Adrenal gland (tissue), 9 donors: ENCODE measurements at regions not wholly inside any gene's neighbourhood (a gene's known extent, or its start where the extent isn't known, plus 50 kb on each side); places are given as distances from the start of the nearest gene placed in this dataset.
"Not testable (repeated sequence)": the region's sequence is repeated elsewhere in the genome, so short reads cannot be mapped to it uniquely, and the experiment has no call there.

Source experiments
- DNase-seq, 7 donors: peaks; one replicate each; pipeline ENCODE4 v3.0.0-alpha.2; 2019 to 2020
- H3K27ac ChIP-seq, 5 donors: fragments of 200-600 bp; sonication (generic) in 4 of 5; 1 replicate in 3 of 5; 2 replicates in 2 of 5; pipeline versions ENCODE4 v1.5.1 to v1.8.0; 2016 to 2020; ENCODE audit warnings: mild to moderate bottlenecking in 1 of 5
- H3K27me3 ChIP-seq: fragments of 200-600 bp; 2 replicates; pipeline ENCODE4 v1.8.0; 2021
- H3K36me3 ChIP-seq, 2 donors: fragments of 200-600 bp; replicated peaks in 1 of 2; 1 replicate in 1 of 2; 2 replicates in 1 of 2; pipeline versions ENCODE4 v1.5.1 to v1.8.0; 2018 to 2022
- H3K4me1 ChIP-seq, 2 donors: fragments of 200-600 bp; replicated peaks in 1 of 2; 1 replicate in 1 of 2; 2 replicates in 1 of 2; pipeline versions ENCODE4 v1.5.1 to v1.8.0; 2018 to 2021
- H3K4me3 ChIP-seq, 4 donors: fragments of 200-600 bp; sonication (generic) in 3 of 4; one replicate each; pipeline ENCODE4 v1.5.1; 2016 to 2018
- H3K9me3 ChIP-seq, 3 donors: fragments of 200-600 bp; sonication (generic) in 1 of 3; replicated peaks in 1 of 3; 1 replicate in 2 of 3; 2 replicates in 1 of 3; pipeline versions ENCODE4 v1.5.1 to v1.8.0; 2016 to 2021
- CTCF ChIP-seq, 6 experiments: fragments of 450-650 bp in 4 of 6; fragments of 200-600 bp in 2 of 6; sonication (generic) in 1 of 6; IDR thresholded peaks; 1 replicate in 5 of 6; 2 replicates in 1 of 6; pipeline versions ENCODE4 v1.5.1 to v1.8.0; 2016 to 2021; ENCODE audit warnings: antibody characterized with exemption in 6 of 6, mild to moderate bottlenecking in 2 of 6, moderate library complexity in 1 of 6
- POLR2A ChIP-seq, 2 donors: fragments of 450-650 bp; IDR thresholded peaks; one replicate each; pipeline ENCODE4 v1.6.1; 2017; ENCODE audit warnings: antibody characterized with exemption in 2 of 2, mild to moderate bottlenecking in 2 of 2, moderate library complexity in 1 of 2
- WGBS, 4 donors: extraction: QIAGEN DNeasy Blood & Tissue Kit in 2 of 4; methylation state at CpG; one replicate each; pipeline versions ENCODE4 v1.1.5 to v1.1.7; 2013 to 2017; 5-methylcytosine and 5-hydroxymethylcytosine counted together
- intact Hi-C, 2 donors: fragments of 100-400 bp; cut with DNase I; formaldehyde crosslinking; loops; one replicate each; pipeline versions ENCODE4 v1.14.1 to v1.15.0; 2022 to 2023
- donor health status: healthy with polysubstance abuse.
- donor health status: Bipolar disorder and iron deficiency.
- donor health status: DM: yes; HTN: yes; CAD: no.
- donor health status: DM: no; HTN: no; CAD: no.
- donor health status: DM: no; HTN: no; CAD: no.

GRCh38 chr7:94778711-94779459 lies 123.0 kb upstream of the SGCE start:
- H3K27ac ChIP-seq, result no peak overlapping the region
- H3K4me1 ChIP-seq, result no peaks in the 10 kb centered on the region
- WGBS, 4 donors, result 22 to 42% (median 37%) methylated on average over 3 of the region's 3 CpGs
- intact Hi-C loops, result no loop called here
- TF ChIP-seq POLR2A (IDR thresholded peaks at IDR 0.05), result no peak
- no peaks in the 10 kb centered on the region for H3K36me3 ChIP-seq
- H3K27me3 ChIP-seq, result no peaks in the 10 kb centered on the region
- no peak for DNase-seq
- H3K4me3 ChIP-seq, result no peak overlapping the region
- H3K9me3 ChIP-seq, result no peaks in the 10 kb centered on the region

DNA sequence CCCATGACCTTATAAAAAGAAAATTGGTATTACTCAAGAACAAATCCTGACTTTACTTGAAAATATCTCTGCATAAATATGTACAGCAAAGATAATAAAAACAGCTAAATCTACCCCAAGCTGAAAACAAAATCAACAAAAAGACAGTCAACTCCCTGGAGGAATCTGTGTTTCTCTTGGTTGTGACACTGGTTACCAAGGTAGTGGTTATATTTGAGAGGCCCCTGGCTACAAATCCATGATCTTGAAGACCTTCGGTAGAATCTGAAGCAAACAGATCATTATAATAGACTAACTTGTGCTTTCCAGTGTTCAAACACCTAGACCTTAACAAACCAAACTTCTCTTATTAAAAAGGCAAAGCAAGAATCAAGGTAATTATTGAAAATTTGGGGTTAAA lies 123.9 kb upstream of the SGCE start:
- Histone ChIP-seq H3K9me3 (no peaks in the 10 kb centered on the region), H3K27me3 (no peaks in the 10 kb centered on the region), H3K4me1 (no peaks in the 10 kb centered on the region), H3K36me3 (no peaks in the 10 kb centered on the region), H3K27ac (no peak overlapping the region), H3K4me3 (no peak overlapping the region)
- TF ChIP-seq CTCF (IDR thresholded peaks at IDR 0.05) (no peak), POLR2A (IDR thresholded peaks at IDR 0.05) (no peak)
- WGBS, 4 donors, result 75 to 84% (median 82%) methylated on average over 1 of the region's 1 CpG
- DNase-seq, result no peak
- intact Hi-C loops, result no loop called here

DNA sequence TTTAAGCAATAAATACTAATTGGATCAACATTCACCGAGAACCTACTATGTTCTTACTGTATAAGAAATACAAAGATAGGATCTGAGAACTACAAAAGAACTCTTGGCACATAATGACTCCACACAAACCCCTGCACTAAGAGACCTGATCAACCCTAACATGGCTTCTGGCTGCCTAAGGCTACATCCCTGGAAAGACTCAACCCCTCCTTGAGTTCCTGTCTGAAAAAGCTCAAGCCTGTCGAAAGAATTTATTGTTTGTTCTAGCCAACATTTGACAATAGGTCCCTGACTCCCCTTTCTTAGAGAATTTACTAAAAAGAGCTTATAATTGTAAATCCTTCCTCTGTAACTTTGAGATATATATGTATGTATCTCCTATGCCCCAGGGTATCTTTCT lies 125.3 kb upstream of the SGCE start:
- WGBS, 4 donors, result 75 to 90% (median 79%) methylated on average over 2 of the region's 2 CpGs
- Histone ChIP-seq H3K36me3 (no peaks in the 10 kb centered on the region), H3K27me3 (no peaks in the 10 kb centered on the region), H3K27ac (no peak overlapping the region), H3K9me3 (no peaks in the 10 kb centered on the region), H3K4me1 (no peaks in the 10 kb centered on the region), H3K4me3 (no peak overlapping the region)
- DNase-seq, result no peak
- intact Hi-C loops, result no loop called here
- TF ChIP-seq CTCF (IDR thresholded peaks at IDR 0.05) (no peak), POLR2A (IDR thresholded peaks at IDR 0.05) (no peak)

DNA sequence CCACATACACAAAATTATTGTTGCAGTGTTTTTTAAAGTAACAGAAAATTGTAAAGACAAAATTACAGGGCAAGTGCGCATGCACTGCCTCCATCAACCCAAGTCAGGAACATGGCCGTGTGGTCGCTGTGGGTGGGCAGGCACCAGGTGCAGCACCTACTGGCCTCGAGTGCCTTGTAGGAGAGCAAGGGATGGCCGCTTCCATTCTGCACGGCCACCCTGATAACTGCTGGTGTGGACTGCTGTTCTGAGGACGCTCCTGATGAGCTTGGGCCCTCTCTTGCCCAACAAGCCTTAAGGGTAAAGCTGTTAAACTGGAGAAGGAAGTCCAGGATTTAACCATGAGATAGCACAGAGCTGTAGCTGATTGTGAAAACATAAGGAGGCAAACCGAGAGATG lies 124.6 kb upstream of the PPP1R9A start:
- intact Hi-C loops, result no loop called here
- no peaks in the 10 kb centered on the region for H3K36me3 ChIP-seq
- no peak overlapping the region for H3K27ac ChIP-seq
- H3K9me3 ChIP-seq, result no peaks in the 10 kb centered on the region
- no peak for TF ChIP-seq CTCF (IDR thresholded peaks at IDR 0.05)
- TF ChIP-seq POLR2A (IDR thresholded peaks at IDR 0.05), result no peak
- DNase-seq, result no peak
- H3K27me3 ChIP-seq, result no peaks in the 10 kb centered on the region
- no peaks in the 10 kb centered on the region for H3K4me1 ChIP-seq
- WGBS, 4 donors, result 86 to 93% (median 90%) methylated on average over 8 of the region's 8 CpGs
- no peak overlapping the region for H3K4me3 ChIP-seq

- TF ChIP-seq CTCF (IDR thresholded peaks at IDR 0.05) (no peak), POLR2A (IDR thresholded peaks at IDR 0.05) (no peak)
These were observed 120.1 kb upstream of the PPP1R9A start for GRCh38 chr7:94787285-94787684.

DNA sequence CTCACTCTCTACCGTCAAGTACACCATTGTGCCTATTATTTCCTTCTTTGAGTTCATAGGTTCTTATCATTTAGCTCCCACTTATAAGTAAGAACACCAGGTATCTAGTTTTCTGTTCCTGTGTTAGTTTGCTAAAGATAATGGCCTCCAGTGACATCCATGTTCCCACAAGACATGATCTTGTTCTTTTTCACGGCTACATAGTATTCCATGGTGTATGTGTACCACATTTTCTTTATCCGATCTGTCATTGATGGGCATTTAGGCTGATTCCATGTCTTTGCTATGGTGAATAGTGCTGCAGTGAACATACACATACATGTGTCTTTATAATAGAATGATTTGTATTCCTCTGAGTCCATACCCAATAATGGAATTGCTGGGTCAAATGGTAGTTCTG lies 119.0 kb upstream of the PPP1R9A start:
- H3K4me3 ChIP-seq, H3K36me3 ChIP-seq, H3K4me1 ChIP-seq, H3K9me3 ChIP-seq, DNase-seq, H3K27ac ChIP-seq, H3K27me3 ChIP-seq, intact Hi-C loops: not testable (repeated sequence)
- 90 to 94% (median 92%) methylated on average over 3 of the region's 3 CpGs for WGBS, 4 donors

More at GRCh38 chr7:94787285-94787684, 120.1 kb upstream of the PPP1R9A start:
- Histone ChIP-seq H3K9me3 (no peaks in the 10 kb centered on the region), H3K4me3 (no peak overlapping the region), H3K36me3 (no peaks in the 10 kb centered on the region), H3K27ac (no peak overlapping the region), H3K27me3 (no peaks in the 10 kb centered on the region), H3K4me1 (no peaks in the 10 kb centered on the region)
- intact Hi-C loops, result no loop called here
- no peak for DNase-seq
- WGBS, 4 donors, result 45 to 59% (median 49%) methylated on average over 1 of the region's 1 CpG
